ENCODE measurements at regions not wholly inside any gene's neighbourhood (a gene's known extent, or its start where the extent isn't known, plus 50 kb on each side); places are given as distances from the start of the nearest gene placed in this dataset.
"Not testable (repeated sequence)": the region's sequence is repeated elsewhere in the genome, so short reads cannot be mapped to it uniquely, and the experiment has no call there.

DNA sequence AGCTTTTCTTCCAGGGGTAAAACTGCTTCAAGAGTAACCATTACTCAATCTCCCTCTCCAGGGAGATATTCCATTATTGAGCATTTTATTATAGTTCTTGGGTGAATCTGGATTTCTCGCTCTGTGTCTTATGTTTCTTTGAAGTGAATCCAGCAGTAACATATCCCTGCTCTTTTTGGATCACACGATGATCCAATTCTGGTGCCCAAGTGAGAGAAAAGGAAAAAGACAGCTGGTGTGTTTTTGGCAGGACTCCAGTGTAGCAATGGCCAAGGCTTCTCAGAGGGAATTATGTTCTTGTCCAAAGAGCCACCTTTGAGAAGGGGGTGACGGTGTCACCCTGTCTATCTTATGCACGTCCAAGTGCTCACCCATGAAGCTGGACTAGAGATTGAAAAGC, 140.3 kb upstream of the ERRFI1 start:
- no peak for DNase-seq

DNA sequence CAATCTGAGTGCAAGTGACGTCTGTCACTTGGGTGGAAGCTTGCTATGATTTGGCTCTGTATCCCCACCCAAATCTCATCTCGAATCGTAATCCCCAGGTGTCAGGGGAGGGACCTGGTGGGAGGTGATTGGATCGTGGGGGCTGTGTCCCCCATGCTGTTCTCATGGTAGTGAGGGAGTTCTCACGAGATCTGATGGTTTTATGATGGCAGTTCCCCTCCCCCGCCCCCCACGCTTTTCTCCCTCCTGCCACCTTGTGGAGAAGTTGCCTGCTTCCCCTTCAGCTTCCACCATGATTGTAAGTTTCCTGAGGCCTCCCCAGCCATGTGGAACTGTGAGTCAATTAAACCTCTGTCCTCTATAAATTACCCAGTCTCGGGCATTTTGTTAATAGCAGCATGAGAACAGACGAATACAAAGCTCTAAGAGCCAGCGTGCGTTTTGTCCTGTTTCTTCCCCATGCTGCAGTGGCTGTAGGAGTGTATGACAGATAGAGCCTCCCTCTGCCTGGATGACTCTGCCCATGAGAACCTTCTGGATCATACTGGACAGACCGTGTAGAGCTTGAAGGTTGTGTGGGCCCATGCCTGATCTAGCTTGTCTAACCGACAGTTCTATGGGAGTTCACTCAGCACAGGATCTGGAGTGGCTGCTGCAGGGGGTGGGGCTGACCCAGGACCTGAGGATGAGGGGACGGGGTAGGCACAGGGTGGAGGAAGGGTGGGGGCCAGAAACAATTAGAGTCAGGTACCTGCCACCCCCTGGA, 139.7 kb upstream of the ERRFI1 start:
- no peak for DNase-seq

DNA sequence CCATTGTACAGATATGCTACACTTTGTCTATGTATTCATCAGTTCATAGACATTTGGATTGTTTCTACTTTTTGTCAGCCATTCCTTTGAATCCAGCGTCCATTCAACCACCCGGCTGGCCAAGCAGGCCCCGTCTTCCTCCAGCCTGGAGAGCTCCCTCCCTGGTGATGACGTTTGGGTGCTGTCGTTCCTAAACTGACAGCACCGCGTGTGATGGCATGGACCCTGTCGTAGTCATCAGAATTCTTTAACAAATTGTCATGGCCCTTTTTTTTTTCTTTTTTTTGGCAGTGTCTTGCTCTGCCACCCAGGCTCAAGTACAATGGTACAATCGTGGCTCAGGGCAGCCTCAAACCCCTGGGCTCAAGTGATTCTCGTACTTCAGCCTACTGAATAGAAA, 138.6 kb upstream of the ERRFI1 start:
- no peak for DNase-seq

DNA sequence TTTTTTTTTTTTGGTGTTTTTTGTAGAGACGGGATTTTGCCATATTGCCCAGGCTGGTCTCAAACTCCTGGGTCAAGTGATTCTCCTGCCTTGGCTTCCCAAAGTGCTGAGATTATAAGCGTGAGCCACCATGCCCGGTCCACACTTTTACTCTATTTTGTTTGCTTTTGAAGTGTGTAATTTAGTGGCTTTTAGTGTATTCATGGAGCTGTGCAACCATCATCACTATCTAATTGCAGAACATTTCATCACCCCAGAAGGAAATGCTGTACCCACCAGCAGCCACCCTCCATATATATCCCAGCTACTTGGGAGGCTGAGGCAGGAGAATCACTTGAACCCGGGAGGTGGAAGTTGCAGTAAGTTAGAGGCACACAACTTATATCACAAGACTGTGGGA, 136.9 kb upstream of the ERRFI1 start:
- no peak for DNase-seq

DNA sequence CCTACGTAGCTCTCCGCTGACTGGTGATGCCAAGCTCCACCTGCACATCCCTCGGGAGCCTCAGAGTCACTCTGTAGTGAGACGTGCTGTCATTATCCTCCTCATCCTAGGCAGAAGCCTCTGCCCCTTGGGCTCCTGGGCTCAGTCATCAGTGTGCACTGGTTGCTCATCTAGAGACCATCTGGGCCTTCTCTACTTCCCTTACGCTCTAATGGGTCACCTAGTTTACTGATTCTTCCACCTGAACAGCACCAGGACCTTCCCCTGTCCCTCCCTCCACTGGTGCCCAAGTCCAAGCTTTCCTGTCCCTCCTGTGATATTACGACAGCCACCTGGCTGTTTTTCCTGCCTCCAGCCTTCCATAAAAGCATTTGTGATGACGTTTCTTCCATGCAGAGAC, 136.1 kb upstream of the ERRFI1 start:
- DNase-seq: no peak

DNA sequence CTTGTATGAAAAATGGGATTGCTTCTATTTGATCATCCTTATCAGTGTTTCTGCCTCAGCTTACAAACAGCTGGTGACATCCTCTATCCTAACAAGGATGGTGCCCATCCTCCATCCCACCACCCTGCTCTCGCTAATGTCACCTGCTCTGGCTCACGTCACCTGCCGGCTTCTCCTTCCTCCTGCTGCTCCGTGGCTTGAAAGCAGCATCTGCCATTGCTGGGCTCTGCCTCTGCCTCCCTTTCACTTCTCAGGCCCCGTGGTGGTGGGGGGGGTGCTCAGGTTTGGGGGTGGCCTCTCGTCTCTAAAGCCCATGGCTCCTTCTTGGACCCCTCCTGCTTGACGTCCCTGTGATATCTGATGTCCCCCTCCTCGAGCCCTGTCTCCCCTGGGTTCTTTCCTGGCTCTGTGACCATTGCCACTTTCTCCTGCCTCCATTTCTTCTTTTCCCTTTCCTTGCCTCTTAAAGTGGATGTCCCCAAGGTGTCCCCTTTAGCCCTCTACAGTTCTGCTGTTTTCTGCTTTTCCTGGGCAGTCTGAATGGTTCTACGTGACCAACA, 135.5 kb upstream of the ERRFI1 start:
- DNase-seq: no peak

DNA sequence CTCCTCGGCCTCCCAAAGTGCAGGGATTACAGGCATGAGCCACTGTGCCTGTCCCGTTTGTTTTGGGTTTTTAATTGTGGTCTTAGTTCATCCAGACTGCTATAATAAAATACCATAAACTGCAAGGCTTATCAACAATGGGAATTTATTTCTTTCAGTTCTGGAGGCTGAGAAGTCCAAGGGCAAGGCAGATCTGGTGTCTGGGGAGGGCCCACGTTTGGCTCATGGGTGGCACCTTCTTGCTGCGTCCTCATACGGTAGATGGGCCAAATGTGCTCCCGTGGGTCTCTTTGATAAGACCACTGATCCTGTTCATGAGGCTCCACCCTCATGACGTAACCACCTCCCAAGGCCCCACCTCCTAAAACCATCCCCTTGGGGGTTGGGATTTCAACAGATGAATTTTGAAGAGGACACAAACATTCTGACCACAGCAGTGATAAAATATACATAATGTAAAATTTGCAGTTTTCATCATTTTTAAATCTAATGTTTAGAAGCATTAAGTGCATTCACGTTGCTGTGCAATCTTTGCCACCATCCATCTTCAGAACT, 133.4 kb upstream of the ERRFI1 start:
- DNase-seq: no peak

DNA sequence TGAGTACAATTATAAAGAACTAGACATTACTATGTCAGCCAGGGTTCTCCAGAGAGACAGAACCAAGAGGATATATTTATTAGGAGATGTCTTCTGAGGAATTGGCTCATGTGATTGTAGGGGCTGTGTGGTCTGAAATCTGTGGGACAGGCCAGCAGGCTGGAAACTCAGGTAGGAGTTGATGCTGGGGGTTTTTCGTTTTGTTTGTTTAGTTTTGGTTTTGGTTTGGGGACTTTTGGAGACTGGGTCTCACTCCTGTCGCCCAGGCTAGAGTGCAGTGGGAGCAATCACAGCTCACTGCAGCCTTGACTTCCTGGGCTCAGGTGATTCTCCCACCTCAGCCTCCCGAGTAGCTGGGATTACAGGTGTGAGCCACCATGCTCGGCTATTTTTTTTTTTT, 132.9 kb upstream of the ERRFI1 start:
- DNase-seq: no peak

DNA sequence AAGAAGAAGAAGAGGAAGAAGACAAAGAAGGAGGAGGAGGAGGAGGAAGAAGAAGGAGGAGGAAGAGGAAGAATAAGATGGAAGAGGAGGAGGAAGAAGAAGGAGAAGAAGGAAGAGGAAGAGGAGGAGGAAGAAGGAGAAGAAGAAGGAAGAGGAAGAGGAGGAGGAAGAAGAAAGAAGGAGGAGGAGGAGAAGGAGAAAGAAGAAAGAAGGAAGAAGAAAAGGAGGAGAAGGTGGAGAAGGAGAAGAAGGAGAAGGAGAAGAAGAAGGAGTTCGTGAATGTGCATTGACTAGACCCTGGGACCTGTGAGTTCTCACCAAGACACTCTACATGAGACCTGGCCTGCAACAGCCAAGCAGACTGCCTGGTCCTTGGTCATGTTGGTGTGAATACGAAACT, 131.7 kb upstream of the ERRFI1 start:
- no peak for DNase-seq

DNA sequence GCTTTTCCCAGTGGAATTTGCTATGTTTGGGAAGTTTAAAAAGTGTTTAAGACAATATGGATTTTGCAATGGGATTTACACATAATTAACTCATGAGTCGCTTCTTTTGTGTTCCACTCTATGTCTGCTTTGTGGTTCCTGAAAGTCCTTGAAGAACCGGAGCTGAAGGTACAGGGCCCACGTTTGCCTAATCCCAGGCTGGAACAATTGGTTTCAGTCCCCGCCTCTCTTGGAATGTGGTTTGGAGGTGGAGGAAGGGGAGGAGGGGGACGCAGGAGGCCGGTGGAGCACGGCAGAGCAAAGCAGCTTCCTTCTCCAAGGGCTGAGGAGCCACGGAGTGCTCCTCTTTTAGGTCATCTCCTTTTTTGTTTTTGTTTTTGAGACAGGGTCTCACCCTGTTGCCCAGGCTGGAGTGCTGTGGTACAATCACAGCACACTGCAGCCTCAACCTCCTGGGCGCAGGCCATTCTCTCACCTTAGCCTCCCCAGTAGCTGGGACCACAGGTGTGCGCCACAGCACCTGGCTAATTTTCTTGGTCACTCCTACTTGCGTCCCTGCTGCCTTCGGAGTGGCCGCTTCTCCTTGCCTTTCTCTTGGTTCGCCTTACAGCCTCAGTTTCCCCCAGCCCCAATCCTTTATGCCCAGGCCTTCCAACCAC, 129.5 kb upstream of the ERRFI1 start:
- no peak for DNase-seq

DNA sequence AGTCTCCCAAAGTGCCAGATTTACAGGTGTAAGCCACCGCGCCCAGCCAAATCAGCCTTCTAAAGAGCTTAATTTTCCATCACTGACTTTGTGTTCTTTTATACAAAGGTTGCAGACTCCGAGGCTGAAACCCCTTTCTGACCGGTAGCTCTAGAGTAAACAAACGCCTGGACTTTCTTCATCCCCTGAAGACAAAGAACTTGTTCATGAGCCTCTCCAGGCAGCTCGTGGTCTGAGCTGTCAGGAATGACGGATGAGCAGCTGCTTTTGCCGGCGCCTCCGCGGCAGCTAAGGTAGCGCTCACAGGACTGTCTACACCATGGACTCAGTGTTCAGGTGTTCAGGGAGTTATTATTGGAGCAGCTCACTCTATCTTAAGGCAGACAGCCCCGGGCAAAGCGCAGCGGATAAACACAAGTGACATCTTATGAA, 128.5 kb upstream of the ERRFI1 start:
- DNase-seq: no peak

DNA sequence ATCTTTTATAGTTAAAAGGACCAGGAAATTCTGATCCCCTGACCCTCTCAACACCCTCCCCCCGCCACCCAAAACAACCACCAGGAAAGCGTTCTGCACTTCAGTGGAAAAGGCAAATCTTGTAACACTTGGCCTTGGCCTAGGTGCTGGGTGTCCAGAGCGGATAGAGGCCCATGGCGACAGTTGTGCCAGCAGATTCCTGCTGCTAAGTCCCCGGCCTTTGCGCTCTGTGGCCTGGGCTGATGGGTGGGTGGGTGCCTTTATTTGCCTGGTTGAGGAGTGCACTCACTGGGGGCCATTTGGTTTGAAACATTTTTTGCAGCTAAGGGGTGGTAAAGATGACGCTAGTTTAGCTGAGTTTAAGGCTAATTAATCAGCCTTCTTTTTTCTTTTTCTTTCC, 127.9 kb upstream of the ERRFI1 start:
- DNase-seq: no peak

DNA sequence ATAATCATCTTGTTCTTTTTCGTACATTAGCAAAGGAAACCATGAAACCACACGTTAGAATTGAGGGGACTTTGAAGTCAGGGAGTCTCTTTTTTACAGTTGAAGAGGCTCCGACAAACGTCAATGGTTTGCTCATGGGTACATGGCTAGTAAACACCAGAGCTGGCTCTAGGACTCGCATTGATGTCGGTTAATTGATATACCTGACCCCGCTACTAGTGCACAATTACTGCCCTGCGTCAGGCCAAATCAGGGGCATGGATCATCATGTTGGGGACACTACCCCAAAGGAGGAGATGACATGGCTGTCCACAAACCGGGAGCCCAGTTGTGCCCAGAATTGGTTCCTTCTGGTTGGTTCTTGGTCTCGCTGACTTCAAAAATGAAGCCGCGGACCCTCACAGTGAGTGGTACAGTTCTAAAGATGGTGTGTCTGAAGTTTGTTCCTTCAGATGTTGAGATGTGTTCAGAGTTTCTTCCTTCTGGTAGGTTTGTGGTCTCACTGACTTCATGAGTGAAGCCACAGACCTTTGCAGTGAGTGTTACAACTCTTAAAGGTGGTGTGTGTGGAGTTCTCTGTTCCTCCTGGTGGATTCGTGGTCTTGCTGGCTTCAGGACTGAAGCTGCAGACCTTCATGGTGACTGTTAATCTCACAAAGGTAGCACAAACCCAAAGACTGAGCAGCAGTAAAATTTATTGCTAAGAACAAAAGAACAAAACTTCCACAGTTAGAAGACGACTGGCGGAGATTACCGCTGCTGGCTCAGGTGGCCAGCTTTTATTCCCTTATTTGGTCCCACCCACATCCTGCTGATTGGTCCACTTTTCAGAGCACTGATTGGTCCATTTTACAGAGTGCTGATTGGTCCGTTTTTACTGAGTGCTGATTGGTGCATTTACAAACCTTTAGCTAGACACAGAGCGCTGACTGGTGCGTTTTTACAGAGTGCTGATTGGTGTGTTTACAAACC, 126.9 kb upstream of the ERRFI1 start:
- no peak for DNase-seq

DNA sequence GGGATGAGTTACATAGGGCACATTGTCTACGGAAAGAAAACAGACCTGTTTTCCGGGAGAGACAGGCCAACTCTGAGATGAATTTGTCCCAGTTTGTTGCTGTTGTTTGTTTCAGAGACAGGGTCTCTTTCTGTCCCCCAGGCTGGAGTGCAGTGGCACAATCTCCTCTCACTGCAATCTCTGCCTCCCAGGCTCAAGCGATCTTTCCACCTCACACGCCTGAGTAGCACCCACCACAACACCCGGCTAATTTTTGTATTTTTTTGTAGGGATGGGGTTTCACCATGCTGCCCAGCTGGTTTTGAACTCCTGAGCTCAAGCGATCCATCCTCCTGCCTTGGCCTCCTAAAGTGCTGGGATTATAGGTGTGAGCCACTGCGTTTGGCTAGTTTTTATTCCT, 125.5 kb upstream of the ERRFI1 start:
- DNase-seq: no peak

DNA sequence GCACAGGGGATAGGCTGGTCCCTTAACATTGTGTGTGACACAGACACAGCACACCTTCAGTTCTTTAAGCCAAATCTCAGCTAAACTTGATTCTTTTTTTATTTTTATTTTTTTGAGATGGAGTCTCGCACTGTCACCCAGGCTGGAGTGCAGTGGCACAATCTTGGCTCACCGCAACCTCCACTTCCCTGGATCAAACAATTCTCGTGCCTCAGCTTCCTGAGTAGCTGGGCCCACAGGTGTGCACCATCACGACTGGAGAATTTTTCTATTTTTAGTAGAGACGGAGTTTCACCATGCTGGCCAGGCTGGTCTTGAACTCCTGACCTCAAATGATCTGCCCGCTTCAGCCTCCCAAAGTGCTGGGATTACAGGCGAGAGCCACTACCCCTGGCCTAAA, 123.6 kb upstream of the ERRFI1 start:
- DNase-seq: not testable (repeated sequence)

DNA sequence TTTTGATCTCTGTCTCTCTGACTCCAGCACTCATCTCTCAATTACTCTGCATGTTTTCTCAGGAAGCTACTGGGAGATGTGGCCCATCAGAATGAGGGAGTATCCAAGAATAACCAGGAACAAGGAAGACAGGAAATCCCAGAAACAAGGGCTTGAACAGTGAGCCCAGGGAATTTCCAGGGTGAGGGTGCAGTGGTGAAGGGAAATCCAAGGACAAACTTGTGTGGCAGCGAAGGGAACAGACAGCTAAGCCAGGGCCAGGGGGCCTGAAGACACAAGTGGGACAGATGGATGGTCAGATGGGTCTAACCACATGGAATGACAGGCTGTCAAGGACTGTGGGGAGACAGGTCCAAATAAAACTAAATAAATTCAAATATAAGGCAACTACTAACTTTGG, 121.8 kb upstream of the ERRFI1 start:
- no peak for DNase-seq

DNA sequence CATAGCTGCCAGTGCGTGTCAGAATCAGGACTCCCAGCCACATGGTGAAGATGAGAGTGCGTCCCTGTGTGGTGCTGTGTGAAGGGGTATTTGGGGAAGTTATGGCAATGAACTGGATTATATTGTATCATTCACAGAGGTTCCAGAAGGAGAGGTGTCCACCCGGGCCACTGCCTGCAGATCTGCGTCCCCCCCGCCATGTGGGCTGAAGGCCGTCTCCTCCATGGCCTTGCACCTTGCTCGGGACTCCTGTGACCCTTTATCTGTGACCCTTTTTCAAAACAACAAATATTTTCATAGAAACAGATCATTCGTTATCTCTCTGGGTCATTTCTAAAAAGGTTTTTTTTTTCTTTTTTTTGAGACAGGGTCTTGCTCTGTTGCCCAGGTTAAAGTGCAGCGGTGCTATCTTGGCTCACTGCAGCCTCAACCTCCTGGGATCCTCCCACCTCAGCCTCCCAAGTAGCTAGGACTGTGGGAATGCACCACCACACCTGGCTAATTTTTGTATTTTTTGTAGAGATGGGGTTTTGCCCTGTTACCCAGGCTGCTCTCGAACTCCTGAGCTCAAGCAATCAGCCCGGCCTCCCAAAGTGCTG, 120.2 kb upstream of the ERRFI1 start:
- no peak for DNase-seq

DNA sequence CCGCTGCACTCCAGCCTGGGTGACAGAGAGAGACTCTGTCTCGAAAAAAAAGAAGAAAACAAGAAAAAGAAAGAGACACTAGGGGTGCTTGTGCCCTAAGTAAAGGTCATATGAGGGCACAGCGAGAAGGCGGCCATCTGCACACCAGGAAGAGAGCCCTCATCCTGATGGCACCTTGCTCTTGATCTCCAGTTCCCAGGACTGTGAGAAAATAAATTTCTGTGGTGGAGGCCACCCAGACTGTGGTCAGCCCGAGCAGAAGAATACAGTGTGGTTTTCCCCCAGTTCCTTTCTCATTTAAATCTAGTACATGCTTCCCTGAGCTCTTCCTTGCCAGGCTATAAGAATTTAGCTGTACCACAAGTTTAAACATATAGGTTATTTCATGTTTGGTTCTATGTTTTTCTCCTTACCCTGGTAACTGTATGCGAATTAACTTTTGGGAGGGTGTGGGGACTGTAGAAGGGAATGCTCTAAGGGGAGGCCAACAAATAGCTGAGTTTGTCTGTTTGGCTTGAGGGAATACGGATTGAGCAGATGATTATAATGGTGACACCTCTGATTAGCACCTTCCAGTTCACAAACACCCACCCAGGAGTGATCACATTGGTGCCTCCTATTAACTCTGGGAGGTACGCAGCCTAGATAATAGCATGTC, 119.6 kb upstream of the ERRFI1 start:
- DNase-seq: no peak

DNA sequence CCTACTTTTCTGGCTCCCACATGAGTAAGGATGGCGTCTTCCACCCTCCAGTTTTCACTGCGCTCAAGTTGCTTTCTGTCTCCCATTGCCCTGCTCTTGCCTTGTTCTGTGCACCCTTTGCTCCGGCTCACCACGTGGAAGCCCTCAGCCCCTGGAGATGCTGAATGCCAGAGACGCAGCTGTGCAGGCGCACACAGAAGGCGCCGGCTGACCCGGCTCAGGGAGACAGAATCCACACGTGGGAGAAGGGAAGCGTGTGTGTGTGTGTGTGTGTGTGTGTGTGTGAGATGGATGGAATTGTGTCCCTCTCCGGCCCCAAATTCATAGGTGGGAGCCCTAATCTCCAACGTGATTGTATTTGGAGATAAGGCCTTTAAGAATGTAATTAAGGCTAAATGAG, 118.2 kb upstream of the ERRFI1 start:
- DNase-seq: no peak

DNA sequence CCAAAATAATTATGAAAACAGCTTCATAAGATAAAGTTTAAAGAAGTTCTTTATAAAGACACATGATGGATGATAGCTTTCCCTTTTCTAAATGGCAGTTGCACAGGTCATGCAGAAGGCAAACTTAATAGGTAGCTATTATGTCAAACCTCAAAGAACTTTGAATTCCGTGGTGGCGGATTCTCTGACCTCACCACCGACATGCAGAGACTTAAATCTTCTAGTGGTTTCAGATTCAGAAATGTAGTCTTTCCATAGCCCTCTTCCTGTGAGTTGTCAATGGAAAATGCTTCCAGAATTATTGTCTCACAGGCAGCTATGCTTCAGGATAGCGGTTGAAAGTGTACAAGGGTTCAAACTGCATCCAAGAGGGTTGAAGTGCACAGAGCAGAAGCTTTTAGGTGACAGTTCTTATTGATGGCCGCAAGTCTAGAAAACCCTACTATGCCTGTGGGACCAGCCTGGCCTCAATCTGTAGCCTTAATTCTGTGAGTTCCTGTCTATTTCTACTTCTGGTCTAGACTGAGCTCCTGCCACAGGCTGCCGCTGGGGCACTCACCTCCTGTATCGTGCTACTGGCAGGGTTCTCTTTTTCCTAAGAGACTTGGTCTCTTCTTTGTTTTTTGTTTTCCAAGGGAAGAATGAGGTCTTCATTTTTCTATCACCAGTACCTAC, 117.0 kb upstream of the ERRFI1 start:
- no peak for DNase-seq

DNA sequence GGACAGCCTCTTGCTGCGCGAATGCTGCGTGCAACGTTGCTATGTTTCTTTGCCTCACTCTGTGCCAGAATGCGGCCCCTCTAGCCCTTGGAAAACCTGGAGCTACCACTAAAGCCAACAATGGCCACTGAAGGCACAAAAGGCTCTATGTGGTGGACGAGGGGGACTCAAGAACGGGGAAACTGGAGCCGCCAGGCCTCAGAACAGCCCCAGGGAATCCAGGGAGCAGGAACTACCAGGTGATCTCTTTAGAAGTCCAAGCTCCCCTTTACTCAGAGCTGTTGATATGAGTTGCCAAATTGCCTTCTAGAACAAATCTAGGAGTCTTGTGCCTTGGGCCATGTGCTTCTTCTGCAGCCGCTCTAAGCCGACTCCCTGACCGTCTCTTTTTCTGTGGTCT, 113.8 kb upstream of the ERRFI1 start:
- no peak for DNase-seq
